ENCODE measurements at regions not wholly inside any gene's neighbourhood (a gene's known extent, or its start where the extent isn't known, plus 50 kb on each side); places are given as distances from the start of the nearest gene placed in this dataset.
A peak's percentile ranks its signal among the peaks of the same experiment; 100 is the strongest.

DNA sequence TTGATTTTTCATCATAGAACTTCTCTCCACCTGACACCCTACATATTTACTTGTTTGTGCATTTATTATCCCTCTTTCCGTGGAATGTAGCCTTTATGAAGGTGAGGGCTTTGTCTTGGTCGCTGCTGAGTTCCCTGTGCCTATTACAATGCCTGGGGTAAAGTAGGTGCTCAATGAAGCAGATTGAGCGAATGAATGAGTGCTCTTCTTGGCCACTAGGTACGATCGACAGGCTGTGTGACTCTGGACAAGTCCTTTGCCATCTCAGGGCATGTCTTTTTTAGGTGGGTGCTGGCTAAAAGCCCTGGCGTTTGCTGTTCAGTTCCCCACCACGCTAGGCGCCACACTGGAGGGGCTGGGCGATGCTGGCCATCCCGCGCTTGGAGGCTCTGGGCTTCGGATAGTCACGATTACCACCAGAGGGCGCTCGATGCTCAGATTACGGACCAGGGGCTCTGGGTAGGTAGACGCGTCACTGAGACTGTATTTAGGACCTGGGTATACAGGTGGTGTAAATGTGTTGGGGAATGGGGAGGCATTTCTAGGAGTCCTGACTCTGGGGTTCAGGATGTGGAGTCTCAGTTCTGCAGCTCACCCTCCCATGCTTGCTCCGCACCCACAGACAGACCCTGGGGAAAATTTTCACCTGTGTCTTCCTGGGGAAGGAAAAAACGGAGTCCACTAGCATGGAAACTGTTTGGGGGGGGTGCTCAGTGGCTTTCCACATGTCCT is 71.0 kb upstream of the CSF3R start:
- Mint-ChIP-seq H3K36me3 (no peaks in the 10 kb centered on the region), H3K4me3 (no peak overlapping the region), H3K4me1 (peaks cover 6 to 12% of the 10 kb centered on the region in 2 donors), H3K27ac (no peak overlapping the region), H3K9me3 (no peaks in the 10 kb centered on the region), H3K27me3 (peaks cover 32 to 47% of the 10 kb centered on the region in 2 donors)
- ATAC-seq (replicated peaks): peak; percentile 92 to 99
- peak; percentile 52 for DNase-seq

DNA sequence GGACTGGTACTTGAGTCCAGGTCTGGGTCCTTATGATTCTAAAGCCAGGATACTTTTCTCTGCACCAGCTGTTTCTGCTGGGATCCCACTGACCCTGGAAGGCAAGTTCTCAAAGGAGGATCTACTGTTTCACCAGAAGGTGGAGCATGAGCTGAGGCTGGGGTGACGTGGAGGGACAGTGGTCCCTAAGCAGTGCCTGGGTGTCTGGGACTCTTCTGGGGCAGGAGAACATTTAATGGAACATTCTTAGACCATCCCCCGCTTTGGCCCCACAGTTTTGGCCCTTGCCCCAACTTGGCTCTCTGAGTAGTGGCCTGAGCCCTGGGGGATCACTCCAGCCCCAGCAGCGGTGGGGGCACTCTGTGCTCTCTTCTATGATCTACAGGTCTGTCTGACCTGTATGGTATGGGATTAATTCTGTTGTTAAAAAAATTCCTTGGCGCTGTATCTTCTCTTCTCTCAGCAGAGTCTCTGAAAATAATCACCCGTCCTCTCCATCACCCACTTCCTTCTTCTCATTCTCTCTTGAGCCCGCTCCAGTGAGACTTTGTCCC is 60.3 kb upstream of the CSF3R start:
- no peaks in the 10 kb centered on the region for H3K4me1 Mint-ChIP-seq
- H3K27ac Mint-ChIP-seq: no peak overlapping the region
- ATAC-seq (replicated peaks) (no peak), DNase-seq (no peak)
- H3K9me3 Mint-ChIP-seq: no peaks in the 10 kb centered on the region
- peaks cover 26 to 38% of the 10 kb centered on the region in 2 donors for H3K27me3 Mint-ChIP-seq
- H3K4me3 Mint-ChIP-seq: no peak overlapping the region
- H3K36me3 Mint-ChIP-seq: no peaks in the 10 kb centered on the region

DNA sequence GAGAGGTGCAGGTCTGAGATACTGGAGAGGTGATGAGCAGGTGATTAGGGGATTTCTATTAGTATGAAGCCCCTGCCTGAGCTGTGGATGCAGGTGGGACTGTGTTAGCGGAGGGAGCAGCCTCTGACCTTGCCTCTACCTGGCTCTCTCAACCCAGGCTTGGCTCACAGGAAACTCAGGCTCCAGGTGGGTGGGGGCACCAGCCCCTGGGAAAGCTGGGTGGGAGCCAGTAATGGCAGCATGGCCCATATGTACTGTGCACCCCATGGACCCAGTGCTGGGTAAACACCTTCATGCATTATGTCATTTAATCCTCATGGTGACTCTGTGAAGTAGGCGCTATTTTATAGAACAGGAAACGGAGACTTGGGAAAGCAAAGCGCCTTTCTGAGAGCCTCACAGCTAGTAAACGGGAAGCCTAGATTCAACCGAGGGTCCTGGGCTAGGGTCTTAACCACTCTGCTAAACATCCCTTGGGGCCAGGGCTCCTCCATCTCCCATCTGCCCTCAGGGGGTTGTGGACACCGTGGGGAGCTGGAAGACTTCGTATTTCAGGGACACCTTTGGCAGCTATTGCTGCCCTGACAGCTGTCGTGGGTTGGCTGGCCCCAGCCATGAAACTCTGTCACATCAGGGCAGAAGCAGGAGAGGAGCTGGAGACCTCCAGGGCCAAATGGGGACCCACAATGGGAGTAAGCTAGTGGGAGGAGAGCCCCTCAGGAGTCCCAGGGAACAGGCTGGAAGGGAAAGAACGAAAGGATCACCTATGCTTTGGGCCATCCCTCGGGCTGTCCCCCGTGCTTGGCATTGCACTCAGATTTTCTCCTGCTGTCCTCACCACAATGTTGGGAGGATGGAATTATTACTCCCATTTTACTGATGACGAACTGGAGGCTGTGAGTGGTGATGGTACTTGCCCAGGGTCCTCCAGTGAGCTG is 59.6 kb upstream of the CSF3R start:
- H3K4me1 Mint-ChIP-seq: no peaks in the 10 kb centered on the region
- H3K36me3 Mint-ChIP-seq: no peaks in the 10 kb centered on the region
- no peak overlapping the region for H3K27ac Mint-ChIP-seq
- peaks cover 28 to 45% of the 10 kb centered on the region in 2 donors for H3K27me3 Mint-ChIP-seq
- H3K9me3 Mint-ChIP-seq: no peaks in the 10 kb centered on the region
- no peak overlapping the region for H3K4me3 Mint-ChIP-seq
- DNase-seq (no peak), ATAC-seq (replicated peaks) (no peak)

GRCh38 chr1:36540056-36540455 is 57.3 kb upstream of the CSF3R start:
- H3K9me3 Mint-ChIP-seq: no peaks in the 10 kb centered on the region
- H3K4me3 Mint-ChIP-seq: no peak overlapping the region
- H3K36me3 Mint-ChIP-seq: no peaks in the 10 kb centered on the region
- ATAC-seq (replicated peaks) (no peak), DNase-seq (no peak)
- peaks cover 34 to 47% of the 10 kb centered on the region in 2 donors for H3K27me3 Mint-ChIP-seq
- H3K4me1 Mint-ChIP-seq: no peaks in the 10 kb centered on the region
- no peak overlapping the region for H3K27ac Mint-ChIP-seq

- DNase-seq (no peak), ATAC-seq (replicated peaks) (no peak)
- no peaks in the 10 kb centered on the region for H3K36me3 Mint-ChIP-seq
- no peaks in the 10 kb centered on the region for H3K9me3 Mint-ChIP-seq
- H3K27ac Mint-ChIP-seq: no peak overlapping the region
- H3K27me3 Mint-ChIP-seq: peaks cover 34 to 48% of the 10 kb centered on the region in 2 donors
- H3K4me3 Mint-ChIP-seq: no peak overlapping the region
- H3K4me1 Mint-ChIP-seq: no peaks in the 10 kb centered on the region
These were observed 56.8 kb upstream of the CSF3R start for GRCh38 chr1:36539526-36539925.

DNA sequence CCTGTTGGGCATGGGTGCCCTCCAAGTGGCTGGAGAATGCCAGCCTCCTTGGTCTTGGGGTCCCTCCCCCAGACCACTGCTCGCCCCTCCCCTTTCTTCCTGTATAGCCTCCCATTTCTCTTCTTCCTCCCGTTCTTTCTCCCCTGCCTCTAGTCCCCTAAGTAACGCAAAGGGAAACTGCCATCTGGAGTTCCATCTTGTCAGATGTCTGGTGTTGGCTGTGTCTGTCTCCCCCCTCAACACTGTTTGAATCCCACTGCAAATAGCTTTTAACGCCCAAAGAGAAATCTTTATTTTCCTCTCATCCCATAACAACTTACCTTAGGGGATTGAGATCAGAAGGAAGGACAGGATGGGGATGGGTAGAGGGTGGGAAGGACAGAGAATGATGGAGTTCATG is 55.3 kb upstream of the CSF3R start:
- H3K36me3 Mint-ChIP-seq: no peaks in the 10 kb centered on the region
- no peak overlapping the region for H3K4me3 Mint-ChIP-seq
- no peak for DNase-seq
- H3K4me1 Mint-ChIP-seq: no peaks in the 10 kb centered on the region
- H3K27ac Mint-ChIP-seq: no peak overlapping the region
- H3K9me3 Mint-ChIP-seq: peaks cover 0 to 3% of the 10 kb centered on the region in 2 donors
- peaks cover 33 to 54% of the 10 kb centered on the region in 2 donors for H3K27me3 Mint-ChIP-seq
- no peak for ATAC-seq (replicated peaks)

DNA sequence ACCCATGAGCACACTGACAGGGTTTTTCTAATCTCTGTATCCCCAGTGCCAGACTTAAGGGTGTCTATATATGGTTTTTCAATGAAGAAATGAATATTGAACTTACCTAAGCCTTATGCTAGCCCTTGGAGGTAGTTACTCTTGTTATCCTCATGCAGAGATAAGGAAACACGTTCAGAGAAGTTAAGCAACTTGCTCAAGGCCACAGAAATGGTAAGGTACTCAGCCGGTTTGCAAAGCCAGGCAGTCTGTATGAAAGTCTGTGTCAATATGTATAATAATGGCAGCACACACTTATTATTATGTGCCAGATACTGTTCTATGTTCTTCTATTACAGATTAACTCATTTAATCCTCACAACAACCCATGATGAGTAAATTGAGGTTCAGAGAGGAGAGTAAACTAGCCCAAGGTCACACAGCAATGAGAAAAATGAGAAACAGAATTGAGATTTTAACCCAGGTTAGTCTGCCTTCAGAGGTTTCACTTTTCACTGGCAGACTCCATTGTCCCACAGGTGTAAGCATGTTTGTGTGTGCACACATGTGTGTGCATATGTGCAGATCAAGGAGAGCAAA is 54.6 kb upstream of the CSF3R start:
- Mint-ChIP-seq H3K9me3 (peaks cover 5% of the 10 kb centered on the region in 2 donors), H3K27ac (no peak overlapping the region), H3K36me3 (no peaks in the 10 kb centered on the region), H3K4me1 (no peaks in the 10 kb centered on the region), H3K27me3 (peaks cover 29 to 49% of the 10 kb centered on the region in 2 donors), H3K4me3 (no peak overlapping the region)
- ATAC-seq (replicated peaks): no peak
- no peak for DNase-seq

DNA sequence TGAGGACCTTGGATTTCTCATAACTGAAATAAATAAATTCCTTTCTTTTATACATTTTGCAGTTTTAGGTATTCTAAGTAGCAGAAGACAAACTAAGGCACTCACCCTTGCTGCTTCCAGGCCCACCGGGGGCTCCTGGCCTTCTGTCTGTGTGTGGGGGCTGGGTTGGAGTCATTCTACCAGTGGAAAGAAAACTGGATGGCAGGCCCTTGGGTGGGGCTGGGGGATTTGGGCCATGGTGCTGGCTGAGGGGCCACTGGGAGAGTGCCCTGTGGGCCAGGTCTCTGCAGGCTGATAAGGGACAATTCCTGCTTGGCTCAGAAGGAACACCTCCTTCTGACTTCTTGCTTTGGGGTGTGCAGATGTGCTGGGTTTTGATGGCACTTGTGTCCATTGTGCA is 54.0 kb upstream of the CSF3R start:
- Mint-ChIP-seq H3K27me3 (peaks cover 24 to 44% of the 10 kb centered on the region in 2 donors), H3K4me3 (no peak overlapping the region), H3K4me1 (no peaks in the 10 kb centered on the region), H3K36me3 (no peaks in the 10 kb centered on the region), H3K27ac (no peak overlapping the region), H3K9me3 (peaks cover 5% of the 10 kb centered on the region in 2 donors)
- ATAC-seq (replicated peaks) (no peak), DNase-seq (no peak)

GRCh38 chr1:36534711-36535412 is 52.1 kb upstream of the CSF3R start:
- Mint-ChIP-seq H3K4me1 (no peaks in the 10 kb centered on the region), H3K36me3 (no peaks in the 10 kb centered on the region), H3K27ac (no peak overlapping the region), H3K9me3 (peaks cover 5% of the 10 kb centered on the region in 2 donors), H3K27me3 (peaks cover 22 to 53% of the 10 kb centered on the region in 2 donors), H3K4me3 (no peak overlapping the region)
- ATAC-seq (replicated peaks) (no peak), DNase-seq (no peak)

- H3K4me3 Mint-ChIP-seq: no peak overlapping the region
- ATAC-seq (replicated peaks) (no peak), DNase-seq (no peak)
- H3K9me3 Mint-ChIP-seq: peaks cover 5% of the 10 kb centered on the region in 2 donors
- no peak overlapping the region for H3K27ac Mint-ChIP-seq
- H3K36me3 Mint-ChIP-seq: no peaks in the 10 kb centered on the region
- H3K4me1 Mint-ChIP-seq: no peaks in the 10 kb centered on the region
- H3K27me3 Mint-ChIP-seq: peaks cover 21 to 52% of the 10 kb centered on the region in 2 donors
These were observed 51.2 kb upstream of the CSF3R start for GRCh38 chr1:36533897-36534296.

DNA sequence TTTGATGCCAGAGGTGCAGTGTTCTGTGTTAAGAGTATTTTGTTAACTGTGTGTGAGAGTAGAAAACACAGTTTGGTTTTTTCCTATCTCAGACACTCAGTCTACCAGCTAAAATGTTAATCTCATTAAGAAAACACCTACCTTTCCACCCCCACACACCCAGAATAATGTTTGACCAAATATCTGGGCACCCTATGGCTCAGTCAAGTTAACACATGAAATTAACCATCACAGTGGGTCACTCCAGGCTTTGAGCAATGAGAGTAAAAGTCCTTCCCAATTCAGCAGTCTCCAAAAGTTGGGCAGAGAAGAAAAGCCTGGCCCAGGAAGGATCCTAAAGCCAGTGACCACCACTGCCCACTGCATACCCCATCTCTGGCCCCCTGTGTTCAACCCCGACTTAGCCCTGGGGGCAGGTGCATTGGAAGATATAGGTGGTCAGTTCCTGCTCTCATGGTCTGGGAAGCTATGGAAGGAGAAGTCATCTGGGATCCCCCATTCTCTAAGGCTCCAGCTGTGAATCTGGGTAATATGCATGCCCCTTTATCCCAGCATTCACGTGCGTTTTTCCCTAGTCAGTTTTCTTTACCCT is 50.2 kb upstream of the CSF3R start:
- H3K27ac Mint-ChIP-seq: no peak overlapping the region
- H3K9me3 Mint-ChIP-seq: peaks cover 5% of the 10 kb centered on the region in 2 donors
- H3K4me3 Mint-ChIP-seq: no peak overlapping the region
- peaks cover 26 to 47% of the 10 kb centered on the region in 2 donors for H3K27me3 Mint-ChIP-seq
- no peak for ATAC-seq (replicated peaks)
- H3K4me1 Mint-ChIP-seq: no peaks in the 10 kb centered on the region
- H3K36me3 Mint-ChIP-seq: no peaks in the 10 kb centered on the region
- no peak for DNase-seq
